ENCODE measurements at regions not wholly inside any gene's neighbourhood (a gene's known extent, or its start where the extent isn't known, plus 50 kb on each side); places are given as distances from the start of the nearest gene placed in this dataset.

DNA sequence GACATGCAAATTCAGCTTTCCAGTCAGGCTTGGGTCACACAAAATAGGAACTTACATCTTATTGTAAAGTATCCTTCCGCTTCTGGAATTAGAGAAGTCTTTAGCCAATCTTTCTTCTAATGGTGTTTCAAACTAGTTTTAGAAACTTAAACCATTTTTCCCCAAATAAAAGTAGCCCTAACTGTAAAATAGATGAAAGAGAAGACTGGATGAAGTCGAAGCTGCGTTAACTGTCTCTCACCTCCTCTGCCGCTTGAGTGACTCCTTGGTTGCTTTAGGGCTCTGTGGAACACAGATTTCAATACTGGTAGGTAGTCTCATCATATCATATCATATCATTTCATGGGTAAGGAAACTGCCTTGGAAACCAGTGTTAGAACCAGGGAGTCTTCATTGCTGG, 498.4 kb downstream of the XIRP2 start:
- TF ChIP-seq CTCF (IDR thresholded peaks at IDR 0.05 in 8 of 11, conservative IDR thresholded peaks at IDR 0.05 in 3 of 11) (no peak), POLR2AphosphoS5 (IDR thresholded peaks at IDR 0.05) (no peak)
